HL-60 (cell line): ENCODE measurements at regions not wholly inside any gene's neighbourhood (a gene's known extent, or its start where the extent isn't known, plus 50 kb on each side); places are given as distances from the start of the nearest gene placed in this dataset.

Experiments used
- GABPA ChIP-seq: IDR thresholded peaks from 2 replicates; pipeline ENCODE4 v1.6.1; 2012; ENCODE audit warnings: low read depth
- TF ChIP-seq, protein P1 (sequence below): IDR thresholded peaks from one replicate; pipeline ENCODE4 v1.5.1; 2011; ENCODE audit warnings: low read length, control low read depth, inconsistent platforms; ENCODE audit not compliant: insufficient read depth

DNA sequence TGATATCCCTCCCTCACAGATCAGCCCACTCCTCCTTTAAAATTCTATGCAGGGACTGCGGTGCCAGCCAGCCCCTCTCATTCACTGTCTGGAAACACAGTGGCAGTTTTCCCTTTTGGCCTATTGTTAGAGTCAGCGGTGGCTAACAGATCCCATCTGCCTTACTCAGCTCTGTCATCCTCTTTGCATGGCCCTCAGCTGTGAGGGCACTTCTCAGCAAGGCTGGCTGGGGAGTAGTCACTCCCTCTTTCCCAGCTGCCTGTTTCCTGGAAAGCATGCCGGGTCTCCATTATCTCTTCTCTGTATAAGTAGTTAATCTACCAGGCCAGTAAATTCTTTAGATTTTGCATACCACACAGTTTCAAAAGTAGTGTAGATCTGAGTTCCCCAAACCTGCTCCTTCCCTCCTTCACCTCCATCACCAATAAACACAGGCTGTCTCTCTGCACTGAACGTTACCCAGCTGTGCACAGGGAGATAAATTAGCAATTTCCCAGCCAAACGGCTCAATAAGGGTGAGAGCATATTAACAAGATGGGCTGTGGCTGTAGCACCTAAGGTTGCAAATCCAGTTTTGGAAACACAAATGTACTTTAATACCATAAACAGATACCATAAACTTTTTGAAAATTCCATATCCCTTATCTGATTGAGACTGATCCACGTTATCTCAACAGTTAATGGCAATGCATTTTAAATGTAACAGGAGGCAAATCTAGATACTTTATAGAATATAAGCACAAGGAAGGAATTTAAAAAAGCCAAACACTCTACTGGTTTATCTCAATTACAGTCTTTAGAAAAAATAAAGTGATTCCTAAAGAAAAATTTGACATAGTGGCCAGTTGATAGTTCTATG, 229.3 kb downstream of the ANKRD50 start:
- TF ChIP-seq, protein P1, sequence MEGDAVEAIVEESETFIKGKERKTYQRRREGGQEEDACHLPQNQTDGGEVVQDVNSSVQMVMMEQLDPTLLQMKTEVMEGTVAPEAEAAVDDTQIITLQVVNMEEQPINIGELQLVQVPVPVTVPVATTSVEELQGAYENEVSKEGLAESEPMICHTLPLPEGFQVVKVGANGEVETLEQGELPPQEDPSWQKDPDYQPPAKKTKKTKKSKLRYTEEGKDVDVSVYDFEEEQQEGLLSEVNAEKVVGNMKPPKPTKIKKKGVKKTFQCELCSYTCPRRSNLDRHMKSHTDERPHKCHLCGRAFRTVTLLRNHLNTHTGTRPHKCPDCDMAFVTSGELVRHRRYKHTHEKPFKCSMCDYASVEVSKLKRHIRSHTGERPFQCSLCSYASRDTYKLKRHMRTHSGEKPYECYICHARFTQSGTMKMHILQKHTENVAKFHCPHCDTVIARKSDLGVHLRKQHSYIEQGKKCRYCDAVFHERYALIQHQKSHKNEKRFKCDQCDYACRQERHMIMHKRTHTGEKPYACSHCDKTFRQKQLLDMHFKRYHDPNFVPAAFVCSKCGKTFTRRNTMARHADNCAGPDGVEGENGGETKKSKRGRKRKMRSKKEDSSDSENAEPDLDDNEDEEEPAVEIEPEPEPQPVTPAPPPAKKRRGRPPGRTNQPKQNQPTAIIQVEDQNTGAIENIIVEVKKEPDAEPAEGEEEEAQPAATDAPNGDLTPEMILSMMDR = no peak
- TF ChIP-seq GABPA = no peak
